HK-2 (cell line): ENCODE measurements at regions not wholly inside any gene's neighbourhood (a gene's known extent, or its start where the extent isn't known, plus 50 kb on each side); places are given as distances from the start of the nearest gene placed in this dataset.
A peak's percentile ranks its signal among the peaks of the same experiment; 100 is the strongest.
"Not testable (repeated sequence)": the region's sequence is repeated elsewhere in the genome, so short reads cannot be mapped to it uniquely, and the experiment has no call there.

Source experiments
- DNase-seq: peaks from one replicate; pipeline ENCODE4 v3.0.0-alpha.2; 2018; ENCODE audit not compliant: unreplicated experiment

DNA sequence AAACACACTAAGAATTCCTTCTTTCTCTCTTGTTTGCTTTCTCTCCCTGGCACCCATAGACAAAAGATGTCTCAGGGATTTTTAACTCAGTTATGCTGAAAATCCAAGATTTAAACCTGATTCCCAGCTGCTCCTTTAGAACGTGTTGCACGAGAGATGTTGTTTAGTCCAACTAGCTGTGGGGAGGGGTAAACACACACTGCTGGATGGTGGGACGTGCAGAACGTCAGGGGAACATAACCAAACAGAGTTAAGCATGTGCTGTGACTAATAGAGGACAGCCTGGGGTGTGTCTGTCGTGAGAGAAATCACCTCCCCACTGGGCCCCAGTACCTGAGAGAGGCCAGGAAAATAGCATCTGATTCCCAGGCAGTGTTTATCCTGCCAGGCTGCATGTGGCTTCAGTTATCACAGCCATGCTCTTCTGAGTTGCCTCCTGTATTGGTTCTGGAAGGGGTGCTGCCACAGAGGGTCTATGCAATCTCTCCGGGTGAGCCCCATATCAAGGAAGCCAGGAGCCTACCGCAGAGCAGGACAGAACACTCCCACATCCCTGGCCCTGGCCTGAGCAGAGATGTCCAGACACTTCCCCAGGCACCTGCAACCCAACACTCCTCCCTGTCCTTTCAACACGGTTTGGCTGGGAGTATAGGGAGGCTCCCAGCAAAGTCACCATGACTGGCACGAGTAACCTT lies 112.7 kb upstream of the EGLN3 start:
- no peak for DNase-seq

DNA sequence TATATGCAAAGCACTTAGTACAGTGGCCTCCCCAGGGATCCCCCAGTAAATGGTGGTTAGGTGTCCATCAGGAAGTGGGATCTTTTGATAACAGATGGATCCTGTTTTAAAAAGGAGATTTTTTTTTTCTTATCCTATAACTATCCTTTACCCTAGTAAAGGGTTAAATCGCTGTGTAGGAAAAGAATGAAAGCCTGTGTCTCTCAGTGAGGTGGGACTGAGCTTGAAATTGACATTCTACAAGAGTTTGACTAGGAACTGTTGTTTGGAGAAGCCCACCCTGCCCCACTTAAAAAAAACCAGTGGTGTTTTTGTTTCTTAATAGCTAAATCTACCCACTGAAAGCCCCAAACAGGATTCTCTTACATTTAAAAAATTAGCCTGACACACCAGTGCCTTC lies 112.2 kb upstream of the EGLN3 start:
- DNase-seq: no peak

DNA sequence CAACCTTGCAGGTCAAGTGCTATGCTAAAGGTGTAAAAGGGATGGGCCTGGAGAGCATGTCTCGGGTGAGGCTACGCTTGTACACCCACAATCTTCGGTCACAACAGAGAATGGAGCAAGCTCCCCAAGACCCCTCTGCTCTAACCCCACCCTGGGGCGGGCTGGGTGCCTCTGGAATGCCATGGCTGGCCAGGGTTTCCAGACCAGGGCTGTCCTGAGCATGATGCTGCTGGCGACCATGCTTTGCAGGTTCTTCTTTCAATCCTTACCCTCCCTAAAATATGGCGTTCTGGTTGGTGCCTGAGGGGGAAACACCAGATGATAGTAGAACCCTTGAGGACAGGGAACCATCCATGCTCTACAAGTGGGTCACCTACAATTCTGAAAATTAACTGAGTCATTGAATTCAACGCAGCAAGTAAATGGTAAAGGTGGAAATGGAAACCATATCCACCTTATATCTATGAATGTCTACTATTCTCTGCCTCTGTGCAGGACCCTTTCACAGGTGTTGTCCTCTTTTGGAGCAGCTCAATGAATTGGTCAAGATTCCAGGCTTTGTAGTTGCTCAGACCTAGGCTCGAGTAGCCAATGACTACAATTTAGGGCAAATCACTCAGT lies 111.6 kb upstream of the EGLN3 start:
- no peak for DNase-seq

DNA sequence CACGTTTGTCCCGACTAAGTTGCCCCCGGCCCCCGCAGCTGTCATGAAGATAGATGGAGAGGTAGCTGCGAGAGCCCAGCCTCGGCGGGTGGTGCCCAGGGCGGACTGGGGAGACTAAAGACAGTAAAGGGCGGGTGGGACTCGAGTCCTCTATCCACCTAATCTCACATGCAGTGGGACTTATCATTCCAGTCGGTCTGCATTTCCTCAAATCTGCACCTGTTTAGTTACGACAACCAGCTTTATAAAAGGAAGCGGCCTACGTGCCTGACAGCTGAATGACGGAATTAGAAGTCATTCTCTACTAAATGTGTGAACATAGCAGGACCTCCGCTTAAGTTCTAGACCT lies 109.8 kb upstream of the EGLN3 start:
- no peak for DNase-seq

DNA sequence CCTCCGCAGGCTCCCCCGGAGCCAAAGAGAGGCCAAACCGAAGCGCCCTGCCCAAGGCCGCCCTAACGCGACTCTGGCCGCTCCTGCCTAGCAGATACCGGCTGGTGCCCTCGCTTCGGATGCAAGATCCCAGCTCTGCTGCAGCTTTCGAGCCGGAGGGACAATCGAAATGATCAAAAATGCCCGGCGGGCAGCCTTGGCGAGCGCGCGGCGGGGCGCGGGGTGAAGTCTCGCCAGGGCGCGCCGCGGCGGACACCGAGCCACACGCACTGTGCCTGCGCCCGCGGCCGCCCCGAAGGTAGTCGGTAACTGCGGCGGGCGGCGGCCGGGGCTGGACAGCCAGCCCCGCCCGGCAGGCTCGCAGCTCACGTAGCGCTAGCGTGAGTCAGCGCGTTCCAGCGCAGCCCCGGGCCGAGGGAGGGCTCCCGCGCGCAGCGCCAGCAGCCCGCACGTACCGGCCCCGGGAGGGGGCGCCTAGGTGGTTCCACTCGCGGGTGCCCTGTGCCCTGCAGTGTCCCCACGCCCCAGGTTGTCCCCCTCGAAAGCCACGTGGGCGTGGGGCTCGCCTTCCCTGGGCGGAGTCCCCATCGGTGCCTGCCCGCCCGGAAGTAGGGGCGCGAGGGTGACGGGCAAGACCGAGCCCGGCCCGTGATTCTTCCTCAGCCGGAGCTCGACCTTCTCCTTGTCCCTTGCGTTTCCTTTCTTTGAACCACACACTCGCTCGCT lies 109.2 kb upstream of the EGLN3 start:
- DNase-seq: peak; percentile 77

DNA sequence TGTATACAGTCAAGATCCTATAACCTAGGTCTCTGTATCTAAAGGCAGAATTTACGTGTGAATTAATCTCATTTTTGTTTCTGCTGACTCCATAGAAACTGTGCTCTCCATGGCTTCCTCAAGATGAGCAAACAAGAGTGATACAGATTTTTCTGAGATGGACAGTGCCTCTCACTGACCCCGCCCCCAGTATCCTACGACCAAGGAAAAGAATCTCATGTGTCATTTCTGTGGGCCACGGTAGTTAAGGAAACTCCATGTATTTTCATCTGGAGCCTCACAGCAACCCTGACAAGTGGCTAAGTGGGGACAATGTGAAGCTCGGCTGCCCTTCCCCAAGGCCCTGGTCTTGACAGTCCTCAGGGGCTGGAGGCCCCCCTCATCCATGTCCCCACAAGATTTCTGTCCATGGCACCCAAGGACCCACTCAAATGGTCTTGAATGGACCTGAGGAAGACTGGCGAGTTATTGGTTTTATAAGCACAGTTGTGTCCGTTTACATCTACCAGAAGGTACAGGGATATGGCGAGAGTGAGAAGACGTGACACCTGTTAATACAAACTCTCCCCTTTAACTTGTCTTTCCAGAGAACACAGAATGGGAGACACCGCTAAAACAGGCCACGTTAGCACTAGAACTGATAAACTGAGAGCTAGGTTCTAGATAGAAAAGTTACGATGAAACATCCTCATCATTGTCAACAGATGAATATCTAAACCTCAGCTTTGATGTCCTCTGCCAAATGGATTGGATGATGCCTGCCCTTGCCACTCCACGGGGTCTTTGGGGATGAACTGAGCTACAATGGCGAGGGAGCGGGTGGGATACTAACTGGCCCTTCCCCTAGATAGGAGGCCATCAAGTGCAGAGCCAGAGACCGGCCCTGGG lies 108.4 kb upstream of the EGLN3 start:
- DNase-seq: peak; percentile 51

DNA sequence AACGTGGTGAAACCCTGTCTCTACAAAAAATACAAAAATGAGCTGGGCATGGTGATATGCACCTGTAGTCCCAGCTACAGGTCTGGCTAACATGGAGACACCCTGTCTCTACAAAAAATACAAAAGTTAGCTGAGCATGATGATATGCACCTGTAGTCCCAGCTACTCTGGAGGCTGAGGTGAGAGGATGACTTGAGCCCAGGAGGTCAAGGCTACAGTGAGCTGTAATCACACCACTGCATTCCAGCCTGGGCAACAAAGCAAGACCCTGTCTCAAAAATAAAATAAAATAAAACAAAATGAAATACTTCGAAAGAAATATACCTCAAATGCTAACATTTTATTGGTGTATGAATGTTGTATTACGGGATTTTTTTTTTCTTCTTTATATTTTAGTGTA lies 107.6 kb upstream of the EGLN3 start:
- DNase-seq: no peak

DNA sequence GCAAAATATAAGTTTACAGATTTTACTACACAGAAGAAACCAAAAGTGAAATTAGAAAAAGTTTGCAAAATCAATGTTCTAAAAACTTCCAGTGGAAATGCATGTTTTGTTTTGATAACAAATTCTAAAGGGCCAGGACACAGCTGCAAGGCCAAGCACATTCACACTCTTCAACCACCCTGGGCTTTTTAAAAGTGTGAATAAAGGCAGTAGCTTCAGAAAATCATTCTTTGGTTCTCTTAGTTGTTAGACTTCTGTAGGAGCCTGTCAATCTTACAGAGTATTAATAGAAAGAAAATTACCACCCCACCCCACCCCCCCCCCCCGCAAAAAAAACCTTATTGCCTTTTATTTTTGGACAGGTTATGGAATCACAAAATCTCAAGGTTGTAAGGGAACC lies 105.2 kb upstream of the EGLN3 start:
- no peak for DNase-seq

DNA sequence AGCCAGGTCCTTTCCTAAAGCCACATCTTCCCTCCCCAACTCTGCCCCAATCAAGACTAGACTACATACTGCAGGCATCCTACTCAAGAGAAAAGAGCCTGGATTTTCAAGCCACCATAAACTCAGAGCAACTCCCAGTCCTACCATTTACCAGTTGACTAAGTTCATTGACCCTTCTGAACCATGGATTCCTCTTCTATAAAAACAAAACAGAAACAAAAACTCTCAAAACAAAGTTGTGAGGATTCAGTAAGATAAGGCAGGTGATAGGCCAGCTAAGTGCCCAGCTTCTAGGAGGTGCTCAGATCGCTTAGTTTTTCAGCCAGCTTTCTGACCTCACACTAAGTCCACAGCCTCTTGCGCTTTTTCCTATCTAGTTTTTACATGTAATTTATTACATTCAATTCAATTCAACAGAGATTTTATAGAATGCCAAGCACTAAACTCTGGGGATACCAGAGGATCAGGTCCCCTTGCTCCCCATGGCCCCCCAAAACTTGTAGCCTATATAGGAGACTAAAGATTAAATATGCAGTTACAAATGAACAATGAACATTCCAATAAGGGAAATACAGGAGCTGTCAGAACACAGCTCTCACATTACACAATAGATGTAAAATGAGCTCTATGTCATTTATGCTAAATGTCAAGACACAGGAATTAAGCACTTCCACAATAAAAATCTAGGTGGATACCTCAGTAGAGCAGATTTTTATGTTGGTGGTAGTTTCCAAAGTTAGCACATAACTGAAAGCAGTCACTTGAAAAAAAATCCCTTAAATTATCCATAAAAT lies 104.5 kb upstream of the EGLN3 start:
- no peak for DNase-seq

DNA sequence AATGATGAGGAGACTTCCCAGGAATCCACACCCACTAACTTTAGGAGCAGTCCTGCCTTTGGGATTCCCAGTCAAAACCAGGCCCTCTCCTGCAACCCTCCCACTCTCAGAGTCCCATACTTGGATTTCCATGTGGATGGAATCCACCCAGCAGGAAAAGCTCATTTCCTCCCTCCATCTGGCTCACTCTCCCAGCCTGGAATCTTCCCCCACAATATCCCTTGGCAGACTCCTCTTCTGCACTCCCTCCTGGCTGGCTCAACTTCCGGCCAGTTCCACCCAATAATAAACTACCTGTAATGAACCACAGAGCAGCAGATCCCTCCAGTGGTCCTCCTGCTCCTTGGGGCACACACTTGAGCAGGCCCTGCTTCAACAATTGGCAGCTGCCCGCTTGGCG lies 102.8 kb upstream of the EGLN3 start:
- no peak for DNase-seq

DNA sequence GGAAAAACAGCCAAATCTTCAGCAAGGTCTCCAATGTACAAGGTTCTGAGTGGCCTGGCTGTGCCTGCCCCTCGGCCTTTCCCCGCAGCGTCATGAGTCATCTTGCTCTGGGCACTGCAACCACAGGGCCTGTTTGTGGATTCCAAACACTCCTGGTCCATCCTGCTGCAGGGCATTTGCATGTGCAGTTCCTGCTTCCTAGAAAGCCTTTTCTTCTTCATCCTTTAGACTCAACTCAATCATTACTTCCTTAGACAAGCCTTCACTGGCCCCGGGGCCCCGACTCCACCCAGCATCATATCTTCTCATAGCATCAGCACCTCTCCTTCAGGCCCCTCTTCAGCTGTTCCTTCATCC lies 101.8 kb upstream of the EGLN3 start:
- peak; percentile 70 for DNase-seq

DNA sequence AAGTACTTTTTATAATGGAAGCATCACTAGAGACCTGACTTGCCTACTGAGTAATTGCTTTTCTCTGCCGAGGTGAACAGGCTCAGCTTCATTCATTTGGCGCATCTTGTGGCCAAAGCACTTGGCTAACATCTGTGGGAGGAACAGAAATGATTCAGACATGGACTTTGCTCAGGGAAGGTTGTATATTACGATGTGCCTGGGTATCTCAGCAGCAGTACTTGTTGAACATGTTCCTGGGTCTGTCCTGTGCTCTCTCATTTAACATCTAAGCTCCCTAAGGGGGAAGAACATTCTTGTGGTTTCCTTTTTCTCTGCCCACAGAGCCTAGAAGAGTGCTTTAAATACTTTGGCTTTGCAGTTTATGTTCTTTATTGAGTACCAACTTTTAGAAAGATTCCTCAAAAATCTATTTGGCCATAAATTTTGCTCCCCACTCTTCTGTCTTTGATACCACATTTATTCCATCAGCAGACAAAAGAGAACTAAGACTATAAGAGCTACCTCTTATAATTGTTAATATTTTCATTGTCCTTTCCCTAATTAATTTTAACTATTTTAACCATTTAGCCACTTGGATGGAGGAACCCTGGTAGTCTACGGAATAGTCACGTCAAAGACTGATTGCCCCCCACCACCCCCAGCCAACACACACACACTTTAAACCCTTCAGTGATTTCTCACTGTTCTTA lies 101.2 kb upstream of the EGLN3 start:
- DNase-seq: peak; percentile 26

DNA sequence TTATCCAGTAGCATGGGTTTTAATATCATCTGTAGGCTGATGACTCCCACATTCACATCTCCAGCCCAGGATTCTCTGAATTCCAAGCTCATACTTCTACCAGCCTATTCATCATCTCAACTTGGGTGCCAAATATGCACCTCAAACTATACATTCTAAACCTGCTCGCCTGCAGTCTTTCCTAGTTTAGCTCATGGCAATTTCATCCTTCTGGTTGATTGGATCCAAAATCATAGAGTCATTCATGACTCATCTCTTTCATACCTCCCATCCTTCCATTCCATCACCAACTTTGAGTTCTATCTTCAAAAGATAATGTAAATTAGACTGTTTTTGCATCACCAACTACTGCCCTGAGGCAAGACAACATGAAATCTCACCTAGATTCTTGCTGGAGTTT lies 99.7 kb upstream of the EGLN3 start:
- no peak for DNase-seq

DNA sequence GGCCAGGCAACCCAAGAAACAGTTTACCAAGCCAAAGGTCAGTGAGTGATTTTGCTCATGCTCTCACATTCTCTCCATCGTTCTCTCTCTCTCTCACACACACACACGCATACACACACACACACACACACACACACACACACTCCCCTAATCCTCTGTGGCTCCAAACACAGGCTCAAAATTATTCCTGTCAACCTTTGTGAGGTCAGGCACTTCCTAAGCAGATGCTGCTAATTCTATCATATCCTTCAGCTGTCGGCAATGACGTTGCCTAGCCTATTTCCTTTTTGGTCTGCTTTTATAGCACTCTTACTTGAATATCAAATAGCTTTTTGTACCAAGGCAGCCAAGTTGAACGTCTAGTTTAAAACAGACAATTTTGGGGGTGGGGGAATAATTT lies 98.9 kb upstream of the EGLN3 start:
- DNase-seq: no peak

DNA sequence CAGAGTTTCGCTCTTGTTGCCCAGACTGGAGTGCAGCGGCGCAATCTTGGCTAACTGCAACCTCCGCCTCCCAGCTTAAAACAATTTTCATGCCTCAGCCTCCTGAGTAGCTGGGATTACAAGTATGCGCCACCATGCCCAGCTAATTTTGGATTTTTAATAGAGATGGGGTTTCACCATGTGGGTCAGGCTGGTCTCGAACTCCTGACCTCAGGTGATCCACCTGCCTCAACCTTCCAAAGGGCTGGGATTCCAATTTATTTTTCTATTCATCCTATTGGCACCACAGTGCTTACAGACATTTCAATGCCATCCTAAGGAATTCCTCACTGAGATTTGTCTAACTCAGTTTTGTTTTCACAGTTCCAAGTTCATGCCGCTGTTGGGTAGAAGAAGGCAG lies 98.3 kb upstream of the EGLN3 start:
- not testable (repeated sequence) for DNase-seq

DNA sequence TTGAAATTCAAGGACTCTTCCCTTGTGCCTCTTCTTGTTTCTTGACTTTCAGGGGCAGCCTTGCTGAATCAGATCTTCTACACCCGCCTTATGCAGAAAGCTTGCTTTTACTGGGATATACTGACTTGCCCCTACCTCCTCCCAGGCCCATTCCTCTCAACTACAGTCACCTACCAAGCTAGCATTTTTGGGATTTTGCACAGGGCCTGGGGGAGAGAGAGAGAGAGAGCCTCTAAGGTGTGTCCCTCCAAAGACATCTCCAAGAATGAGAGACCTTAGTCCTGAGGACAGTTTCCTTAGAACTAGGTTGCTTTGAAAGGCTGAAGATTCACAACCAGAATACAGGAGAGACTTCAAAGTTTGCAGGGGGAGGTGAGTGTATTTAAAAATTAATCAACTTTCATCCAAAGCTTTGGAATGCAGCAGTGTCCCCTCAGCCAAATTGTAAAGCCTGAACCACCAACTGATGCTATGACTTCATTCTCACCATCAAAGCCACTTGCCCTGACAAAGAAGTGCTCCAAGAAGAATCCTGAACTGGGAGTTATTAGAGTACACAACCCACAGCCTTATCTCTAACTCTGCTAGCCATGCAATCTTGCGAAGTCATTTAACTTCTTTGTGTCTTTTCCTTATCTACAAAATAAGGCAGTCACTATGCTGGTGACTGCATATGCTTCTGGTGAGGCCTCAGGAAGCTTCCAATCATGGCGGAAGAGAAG lies 96.1 kb upstream of the EGLN3 start:
- DNase-seq: no peak

DNA sequence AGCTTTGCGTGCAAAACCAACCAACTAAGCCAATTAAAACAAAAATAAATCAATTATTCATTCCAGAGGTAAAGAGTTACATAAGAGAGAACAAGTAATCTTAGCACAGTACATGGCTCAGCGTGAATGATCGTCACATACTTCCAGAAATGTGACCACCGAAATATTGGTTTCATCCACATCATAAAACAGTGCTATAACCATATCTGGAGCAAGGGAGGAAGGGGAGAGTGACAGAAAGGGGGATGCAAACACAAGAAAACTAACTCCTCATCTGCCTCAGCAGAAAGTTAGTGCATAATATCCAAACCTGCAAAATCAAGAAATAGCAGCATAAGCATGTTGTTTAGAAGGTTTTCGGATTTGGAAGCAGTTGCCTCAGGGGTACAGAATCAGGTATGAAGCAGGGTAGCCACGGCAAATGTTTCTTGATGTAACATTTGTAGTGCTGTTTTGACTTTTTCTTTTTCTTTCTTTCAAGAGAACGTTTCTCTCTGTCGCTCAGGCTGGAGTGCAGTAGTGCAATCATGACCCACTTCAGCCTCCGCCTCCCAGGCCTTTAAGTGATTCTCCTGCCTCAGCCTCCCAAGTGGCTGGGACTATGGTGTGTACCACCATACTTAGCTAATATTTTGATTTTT lies 93.9 kb upstream of the EGLN3 start:
- no peak for DNase-seq

DNA sequence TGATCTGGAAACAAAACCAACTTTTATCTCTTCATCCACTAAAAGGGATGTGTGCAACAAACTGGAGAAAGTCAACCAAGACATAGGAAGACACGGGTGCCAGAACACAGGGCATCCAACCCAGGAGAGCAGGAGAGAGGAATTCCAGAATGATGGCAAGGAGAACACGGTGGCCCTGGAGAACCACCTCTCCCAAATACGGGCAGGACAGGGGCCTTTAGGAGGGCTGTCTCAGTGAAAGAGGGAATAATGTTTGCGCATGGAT lies 93.4 kb upstream of the EGLN3 start:
- no peak for DNase-seq

DNA sequence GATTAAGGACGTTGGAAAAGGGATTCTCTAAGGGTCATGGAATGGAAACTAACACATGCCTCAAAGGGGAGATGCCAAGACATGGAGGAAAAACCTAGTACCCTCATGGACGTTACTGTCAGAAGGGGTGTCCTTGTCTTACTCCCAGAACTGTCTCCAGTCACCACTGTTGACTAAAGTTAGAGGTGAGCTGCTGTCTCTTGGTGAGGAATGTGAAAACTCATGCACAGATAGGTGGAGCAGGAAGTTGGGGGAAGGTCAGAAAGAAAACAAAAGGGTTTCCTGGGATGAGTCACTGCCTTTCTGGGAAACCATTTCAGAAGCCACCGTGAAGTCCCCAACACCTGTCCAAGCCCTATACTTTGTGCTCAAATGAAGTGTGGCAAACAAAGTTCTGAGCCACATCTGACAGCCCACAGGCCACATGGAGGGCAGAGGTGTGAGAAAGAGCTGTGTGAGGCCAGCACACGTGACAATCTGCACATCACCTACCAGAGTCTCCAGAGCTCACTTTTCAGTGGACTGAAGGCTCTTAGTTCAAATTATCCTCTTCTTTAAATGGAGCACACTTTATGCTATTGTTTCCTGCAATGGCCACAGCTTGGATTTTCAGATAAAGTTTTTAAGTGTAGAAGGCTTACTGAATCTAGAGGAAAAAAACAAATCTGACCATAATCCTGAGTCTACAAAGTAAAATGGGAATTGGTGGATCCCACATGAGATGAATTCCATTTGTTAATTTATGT lies 92.9 kb upstream of the EGLN3 start:
- peak; percentile 47 for DNase-seq
